ENCODE measurements at regions not wholly inside any gene's neighbourhood (a gene's known extent, or its start where the extent isn't known, plus 50 kb on each side); places are given as distances from the start of the nearest gene placed in this dataset.
"Not testable (repeated sequence)": the region's sequence is repeated elsewhere in the genome, so short reads cannot be mapped to it uniquely, and the experiment has no call there.

DNA sequence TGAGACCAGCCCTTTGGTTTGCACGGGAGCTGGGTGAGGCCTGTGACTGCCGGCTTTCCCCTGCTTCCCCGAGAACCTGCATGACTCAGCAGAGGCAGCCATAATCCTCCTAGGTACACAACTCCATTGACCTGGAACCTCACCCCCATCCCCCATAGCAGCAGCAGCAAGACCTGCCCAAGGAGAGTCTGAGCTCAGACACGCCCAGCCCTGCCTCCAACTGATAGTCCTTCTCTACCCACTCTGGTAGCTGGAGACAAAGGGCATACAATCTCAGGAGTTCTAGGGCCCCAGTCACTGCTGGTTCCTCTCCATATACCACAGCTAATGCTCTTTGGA is 141.0 kb upstream of the ARHGEF26 start:
- no peak for DNase-seq
- intact Hi-C loops (cut with DNase I) = no loop called here
- H3K4me3 ChIP-seq = no peak overlapping the region
- no peaks in the 10 kb centered on the region for H3K4me1 ChIP-seq
- no peaks in the 10 kb centered on the region for H3K9me3 ChIP-seq
- no peak overlapping the region for H3K27ac ChIP-seq
- no peaks in the 10 kb centered on the region for H3K27me3 ChIP-seq
- 92% methylated on average over 2 of the region's 4 CpGs for WGBS (ENCODE audit: insufficient coverage, low coverage, low lambda C conversion rate, missing lambda C conversion rate)
- TF ChIP-seq POLR2A (IDR thresholded peaks at IDR 0.05) = no peak
- TF ChIP-seq, protein P1, sequence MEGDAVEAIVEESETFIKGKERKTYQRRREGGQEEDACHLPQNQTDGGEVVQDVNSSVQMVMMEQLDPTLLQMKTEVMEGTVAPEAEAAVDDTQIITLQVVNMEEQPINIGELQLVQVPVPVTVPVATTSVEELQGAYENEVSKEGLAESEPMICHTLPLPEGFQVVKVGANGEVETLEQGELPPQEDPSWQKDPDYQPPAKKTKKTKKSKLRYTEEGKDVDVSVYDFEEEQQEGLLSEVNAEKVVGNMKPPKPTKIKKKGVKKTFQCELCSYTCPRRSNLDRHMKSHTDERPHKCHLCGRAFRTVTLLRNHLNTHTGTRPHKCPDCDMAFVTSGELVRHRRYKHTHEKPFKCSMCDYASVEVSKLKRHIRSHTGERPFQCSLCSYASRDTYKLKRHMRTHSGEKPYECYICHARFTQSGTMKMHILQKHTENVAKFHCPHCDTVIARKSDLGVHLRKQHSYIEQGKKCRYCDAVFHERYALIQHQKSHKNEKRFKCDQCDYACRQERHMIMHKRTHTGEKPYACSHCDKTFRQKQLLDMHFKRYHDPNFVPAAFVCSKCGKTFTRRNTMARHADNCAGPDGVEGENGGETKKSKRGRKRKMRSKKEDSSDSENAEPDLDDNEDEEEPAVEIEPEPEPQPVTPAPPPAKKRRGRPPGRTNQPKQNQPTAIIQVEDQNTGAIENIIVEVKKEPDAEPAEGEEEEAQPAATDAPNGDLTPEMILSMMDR (IDR thresholded peaks at IDR 0.05) = no peak
- H3K36me3 ChIP-seq = no peaks in the 10 kb centered on the region
- ATAC-seq = no peak

- H3K4me1 ChIP-seq; H3K27ac ChIP-seq; H3K4me3 ChIP-seq; H3K9me3 ChIP-seq; H3K27me3 ChIP-seq; DNase-seq; H3K36me3 ChIP-seq; intact Hi-C loops (cut with DNase I): not testable (repeated sequence)
- TF ChIP-seq, protein P1 (IDR thresholded peaks at IDR 0.05) = peak in 3 of 4 donors; percentile 10 to 49 (median 43)
- 86% methylated on average over 1 of the region's 1 CpG for WGBS (ENCODE audit: insufficient coverage, low coverage, low lambda C conversion rate, missing lambda C conversion rate)
- ATAC-seq = peak in 2 of 4 donors; percentile 40 to 63
Measured at GRCh38 chr3:153997364-153997763, 123.8 kb upstream of the ARHGEF26 start.

- no peak overlapping the region for H3K27ac ChIP-seq
- no peaks in the 10 kb centered on the region for H3K9me3 ChIP-seq
- intact Hi-C loops (cut with DNase I) = no loop called here
- TF ChIP-seq POLR2A (IDR thresholded peaks at IDR 0.05) = no peak
- TF ChIP-seq, protein P1 (IDR thresholded peaks at IDR 0.05) = no peak
- H3K27me3 ChIP-seq = no peaks in the 10 kb centered on the region
- ATAC-seq (no peak), DNase-seq (no peak)
- no peaks in the 10 kb centered on the region for H3K36me3 ChIP-seq
- H3K4me1 ChIP-seq = no peaks in the 10 kb centered on the region
- H3K4me3 ChIP-seq = no peak overlapping the region
Measured at GRCh38 chr3:154003649-154004048, 117.5 kb upstream of the ARHGEF26 start.

- 76% methylated on average over 5 of the region's 5 CpGs for WGBS (ENCODE audit: insufficient coverage, low coverage, low lambda C conversion rate, missing lambda C conversion rate)
- H3K27me3 ChIP-seq = no peaks in the 10 kb centered on the region
- TF ChIP-seq, protein P1 (IDR thresholded peaks at IDR 0.05) = no peak
- no peak for TF ChIP-seq POLR2A (IDR thresholded peaks at IDR 0.05)
- ATAC-seq = no peak
- intact Hi-C loops (cut with DNase I) = no loop called here
- H3K27ac ChIP-seq = no peak overlapping the region
- H3K36me3 ChIP-seq = no peaks in the 10 kb centered on the region
- H3K9me3 ChIP-seq = no peaks in the 10 kb centered on the region
- H3K4me1 ChIP-seq = no peaks in the 10 kb centered on the region
- H3K4me3 ChIP-seq = no peak overlapping the region
- no peak for DNase-seq
Measured at GRCh38 chr3:154011036-154011435, 110.2 kb upstream of the ARHGEF26 start.

DNA sequence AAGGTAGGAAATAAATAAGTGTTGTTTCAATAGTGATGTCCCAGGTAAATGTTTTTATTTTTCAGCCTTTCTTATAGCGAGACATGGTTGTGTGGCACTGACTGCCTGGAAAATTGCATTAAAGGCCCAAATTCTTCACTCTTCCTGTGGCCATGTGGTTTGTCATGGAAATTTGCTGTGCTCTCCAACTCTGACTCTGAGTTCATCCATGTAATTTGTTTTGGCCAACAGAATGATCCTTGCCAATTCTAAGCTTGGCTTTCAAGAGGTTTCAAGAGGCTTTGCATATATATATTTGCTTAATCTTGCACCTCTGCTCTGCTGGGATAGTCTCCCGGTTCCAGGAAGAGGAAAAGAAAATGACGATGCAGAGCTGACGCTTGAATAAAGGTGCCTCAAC is 107.5 kb upstream of the ARHGEF26 start:
- Histone ChIP-seq H3K27me3 (no peaks in the 10 kb centered on the region), H3K36me3 (no peaks in the 10 kb centered on the region), H3K9me3 (no peaks in the 10 kb centered on the region), H3K27ac (no peak overlapping the region), H3K4me3 (no peak overlapping the region), H3K4me1 (no peaks in the 10 kb centered on the region)
- TF ChIP-seq, protein P1 (IDR thresholded peaks at IDR 0.05) = no peak
- TF ChIP-seq POLR2A (IDR thresholded peaks at IDR 0.05) = no peak
- DNase-seq (no peak), ATAC-seq (no peak)
- intact Hi-C loops (cut with DNase I) = no loop called here
- WGBS (ENCODE audit: insufficient coverage, low coverage, low lambda C conversion rate, missing lambda C conversion rate) = 63% methylated on average over 4 of the region's 4 CpGs
